ENCODE measurements at regions not wholly inside any gene's neighbourhood (a gene's known extent, or its start where the extent isn't known, plus 50 kb on each side); places are given as distances from the start of the nearest gene placed in this dataset.

- H3K27ac Mint-ChIP-seq (ENCODE audit: unreplicated experiment): no peak overlapping the region
Measured at GRCh38 chr20:6559791-6560190, 207.7 kb upstream of the BMP2 start.

GRCh38 chr20:6558341-6558740, 209.1 kb upstream of the BMP2 start:
- Mint-ChIP-seq H3K36me3 (ENCODE audit: unreplicated experiment) (no peaks in the 10 kb centered on the region), H3K4me3 (ENCODE audit: unreplicated experiment) (no peak overlapping the region), H3K9me3 (ENCODE audit: unreplicated experiment) (no peaks in the 10 kb centered on the region), H3K4me1 (ENCODE audit: unreplicated experiment) (peaks cover 25% of the 10 kb centered on the region), H3K27ac (ENCODE audit: unreplicated experiment) (no peak overlapping the region), H3K27me3 (ENCODE audit: unreplicated experiment) (no peaks in the 10 kb centered on the region)
- no peak for TF ChIP-seq CTCF (IDR thresholded peaks at IDR 0.05)
- no peak for DNase-seq (ENCODE audit: extremely low spot score, unreplicated experiment)

More at GRCh38 chr20:6559791-6560190, 207.7 kb upstream of the BMP2 start:
- Mint-ChIP-seq H3K27me3 (ENCODE audit: unreplicated experiment) (no peaks in the 10 kb centered on the region), H3K4me1 (ENCODE audit: unreplicated experiment) (peaks cover 27% of the 10 kb centered on the region), H3K9me3 (ENCODE audit: unreplicated experiment) (no peaks in the 10 kb centered on the region), H3K36me3 (ENCODE audit: unreplicated experiment) (no peaks in the 10 kb centered on the region), H3K4me3 (ENCODE audit: unreplicated experiment) (no peak overlapping the region)
- no peak for TF ChIP-seq CTCF (IDR thresholded peaks at IDR 0.05)
- DNase-seq (ENCODE audit: extremely low spot score, unreplicated experiment): no peak

- Mint-ChIP-seq H3K27ac (ENCODE audit: unreplicated experiment) (peak overlapping the region; percentile 70), H3K4me1 (ENCODE audit: unreplicated experiment) (peaks cover 16% of the 10 kb centered on the region), H3K9me3 (ENCODE audit: unreplicated experiment) (peaks cover 3% of the 10 kb centered on the region), H3K36me3 (ENCODE audit: unreplicated experiment) (no peaks in the 10 kb centered on the region), H3K27me3 (ENCODE audit: unreplicated experiment) (no peaks in the 10 kb centered on the region), H3K4me3 (ENCODE audit: unreplicated experiment) (peak overlapping the region; percentile 69)
- no peak for TF ChIP-seq CTCF (IDR thresholded peaks at IDR 0.05)
- no peak for DNase-seq (ENCODE audit: extremely low spot score, unreplicated experiment)
Measured at GRCh38 chr20:6533761-6534479, 233.6 kb upstream of the BMP2 start.

GRCh38 chr20:6533351-6533750, 234.1 kb upstream of the BMP2 start:
- peaks cover 3% of the 10 kb centered on the region for H3K9me3 Mint-ChIP-seq (ENCODE audit: unreplicated experiment)
- H3K27ac Mint-ChIP-seq (ENCODE audit: unreplicated experiment): peak overlapping the region; percentile 70
- peak overlapping the region; percentile 69 for H3K4me3 Mint-ChIP-seq (ENCODE audit: unreplicated experiment)
- H3K27me3 Mint-ChIP-seq (ENCODE audit: unreplicated experiment): no peaks in the 10 kb centered on the region
- TF ChIP-seq CTCF (IDR thresholded peaks at IDR 0.05): no peak
- no peak for DNase-seq (ENCODE audit: extremely low spot score, unreplicated experiment)
- H3K4me1 Mint-ChIP-seq (ENCODE audit: unreplicated experiment): peaks cover 16% of the 10 kb centered on the region
- H3K36me3 Mint-ChIP-seq (ENCODE audit: unreplicated experiment): no peaks in the 10 kb centered on the region

GRCh38 chr20:6530779-6531315, 236.6 kb upstream of the BMP2 start:
- Mint-ChIP-seq H3K4me3 (ENCODE audit: unreplicated experiment) (no peak overlapping the region), H3K36me3 (ENCODE audit: unreplicated experiment) (no peaks in the 10 kb centered on the region), H3K27ac (ENCODE audit: unreplicated experiment) (no peak overlapping the region), H3K9me3 (ENCODE audit: unreplicated experiment) (no peaks in the 10 kb centered on the region), H3K4me1 (ENCODE audit: unreplicated experiment) (peaks cover 16% of the 10 kb centered on the region), H3K27me3 (ENCODE audit: unreplicated experiment) (no peaks in the 10 kb centered on the region)
- DNase-seq (ENCODE audit: extremely low spot score, unreplicated experiment): no peak
- TF ChIP-seq CTCF (IDR thresholded peaks at IDR 0.05): no peak
